Aorta (tissue), 5 donors: ENCODE measurements at regions not wholly inside any gene's neighbourhood (a gene's known extent, or its start where the extent isn't known, plus 50 kb on each side); places are given as distances from the start of the nearest gene placed in this dataset.
"Not testable (repeated sequence)": the region's sequence is repeated elsewhere in the genome, so short reads cannot be mapped to it uniquely, and the experiment has no call there.

Source experiments
- ATAC-seq: fragments of 200-7000 bp; cut with Tn5 transposase; one replicate; pipeline ENCODE4 v1.9.1; 2022; ENCODE audit warnings: moderate library complexity; ENCODE audit not compliant: low FRiP score
- DNase-seq, 2 donors: peaks; one replicate each; pipeline ENCODE4 v3.0.0-alpha.2; 2020
- H3K27ac ChIP-seq, 2 donors: one replicate each; pipeline ENCODE4 v1.5.1; 2013; ENCODE audit warnings: low read length in 2 of 2, mild to moderate bottlenecking in 2 of 2, moderate library complexity in 2 of 2, control low read depth in 1 of 2, inconsistent platforms in 1 of 2, low read depth in 1 of 2
- H3K27me3 ChIP-seq, 2 donors: one replicate each; pipeline ENCODE4 v1.6.1; 2013; ENCODE audit warnings: control low read depth in 1 of 2, low read length in 1 of 2, mild to moderate bottlenecking in 1 of 2, moderate library complexity in 1 of 2; ENCODE audit not compliant: insufficient read depth in 2 of 2, control insufficient read depth in 1 of 2
- H3K36me3 ChIP-seq, 2 donors: one replicate each; pipeline ENCODE4 v1.6.1; 2013; ENCODE audit warnings: control low read depth in 1 of 2, low read length in 1 of 2, mild to moderate bottlenecking in 1 of 2; ENCODE audit not compliant: insufficient read depth in 2 of 2, control insufficient read depth in 1 of 2
- H3K4me1 ChIP-seq, 2 donors: one replicate each; pipeline ENCODE4 v1.6.1; 2013; ENCODE audit warnings: low read length in 2 of 2, control low read depth in 1 of 2, mild to moderate bottlenecking in 1 of 2, moderate library complexity in 1 of 2; ENCODE audit not compliant: insufficient read depth in 2 of 2, control insufficient read depth in 1 of 2
- H3K4me3 ChIP-seq, 2 donors: one replicate each; pipeline ENCODE4 v1.5.1; 2013; ENCODE audit warnings: low read length in 2 of 2, control low read depth in 1 of 2, mild to moderate bottlenecking in 1 of 2
- H3K9me3 ChIP-seq: one replicate; pipeline ENCODE4 v1.6.1; 2013; ENCODE audit warnings: mild to moderate bottlenecking, low read length; ENCODE audit not compliant: control insufficient read depth
- WGBS, 2 donors: extraction: QIAGEN DNeasy Blood & Tissue Kit; methylation state at CpG; one replicate each; pipeline ENCODE4 v1.1.7; 2013; 5-methylcytosine and 5-hydroxymethylcytosine counted together
- intact Hi-C, 2 donors: fragments of 100-400 bp; cut with DNase I; formaldehyde crosslinking; loops; one replicate each; pipeline versions ENCODE4 v1.14.2 to v1.15.0; 2022
- donor health status: healthy with polysubstance abuse.
- donor health status: Bipolar disorder and iron deficiency.
- donor health status: DM: no; HTN: no; CAD: no.
- donor health status: DM: no; HTN: no; CAD: no.
- donor health status: DM: yes; HTN: yes; CAD: no.

DNA sequence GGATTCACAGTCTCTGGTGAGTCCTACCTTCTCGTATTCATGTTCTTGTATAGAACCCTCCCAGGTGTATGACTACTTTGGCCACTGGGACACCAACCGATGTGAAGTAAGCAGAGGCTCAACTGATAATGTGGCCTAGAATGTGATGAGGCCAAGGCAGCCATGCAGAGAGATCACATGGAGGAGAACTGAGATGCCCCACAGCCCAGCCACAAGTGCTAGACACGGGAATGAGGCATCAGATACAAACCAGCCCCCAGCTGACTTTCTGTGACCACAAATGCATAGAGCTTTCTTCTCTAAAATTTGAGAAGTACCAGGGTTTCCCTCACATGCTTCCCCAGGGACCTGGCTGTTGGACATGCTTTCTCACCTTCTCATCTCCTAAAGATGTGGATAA, 375.7 kb downstream of the CCSER2 start:
- no peaks in the 10 kb centered on the region for H3K9me3 ChIP-seq
- ATAC-seq (no peak), DNase-seq (no peak)
- intact Hi-C loops: no loop called here
- H3K4me1 ChIP-seq: no peaks in the 10 kb centered on the region
- no peak overlapping the region for H3K27ac ChIP-seq
- no peaks in the 10 kb centered on the region for H3K27me3 ChIP-seq
- 84 to 86% methylated on average over 3 of the region's 3 CpGs for WGBS, 2 donors
- no peaks in the 10 kb centered on the region for H3K36me3 ChIP-seq
- H3K4me3 ChIP-seq: no peak overlapping the region

DNA sequence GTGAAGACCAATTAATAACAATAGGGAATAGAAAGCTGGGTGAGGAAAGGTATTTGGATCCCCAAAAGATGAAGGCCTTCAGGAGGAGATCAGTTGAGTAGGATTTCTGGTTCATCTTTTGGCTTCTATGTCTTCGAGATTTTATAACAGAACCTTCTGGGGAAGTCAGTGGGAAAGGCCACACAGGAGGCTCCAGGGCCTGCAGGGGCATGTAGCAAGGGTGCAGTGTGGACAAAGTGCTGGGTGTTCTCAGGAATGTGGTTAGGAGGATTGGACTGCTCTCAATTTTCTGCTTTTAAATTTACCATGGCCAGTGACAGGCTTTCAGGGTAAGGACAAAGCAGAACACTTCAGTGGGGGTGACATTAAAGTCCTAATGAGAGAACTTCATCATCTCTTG, 378.0 kb downstream of the CCSER2 start:
- no peaks in the 10 kb centered on the region for H3K4me1 ChIP-seq
- intact Hi-C loops: no loop called here
- H3K27ac ChIP-seq: no peak overlapping the region
- no peaks in the 10 kb centered on the region for H3K27me3 ChIP-seq
- ATAC-seq (no peak), DNase-seq (no peak)
- H3K36me3 ChIP-seq: no peaks in the 10 kb centered on the region
- 57 to 82% methylated on average over 1 of the region's 1 CpG for WGBS, 2 donors
- no peak overlapping the region for H3K4me3 ChIP-seq
- H3K9me3 ChIP-seq: no peaks in the 10 kb centered on the region

DNA sequence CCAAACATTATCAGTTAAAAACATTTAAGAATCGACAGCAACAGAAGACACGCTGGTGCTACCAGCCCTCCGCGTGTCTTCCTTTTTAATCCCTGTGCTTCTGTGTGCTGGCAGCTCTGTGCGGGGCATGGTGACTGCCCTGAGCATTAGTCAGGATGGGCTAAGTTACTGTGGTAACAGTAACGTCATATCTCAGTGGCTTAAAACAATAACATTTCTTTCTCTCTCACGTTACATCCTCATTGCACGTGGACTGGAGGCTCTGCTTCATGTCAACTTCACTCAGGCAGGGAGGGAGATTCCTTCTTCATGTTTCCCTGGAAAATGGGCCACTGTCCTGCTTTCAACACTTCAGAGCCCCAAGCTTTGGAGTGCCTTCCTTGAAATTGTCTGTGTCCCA, 378.5 kb downstream of the CCSER2 start:
- intact Hi-C loops: no loop called here
- H3K36me3 ChIP-seq: no peaks in the 10 kb centered on the region
- DNase-seq: no peak
- no peak for ATAC-seq
- no peak overlapping the region for H3K27ac ChIP-seq
- no peaks in the 10 kb centered on the region for H3K4me1 ChIP-seq
- no peak overlapping the region for H3K4me3 ChIP-seq
- H3K9me3 ChIP-seq: no peaks in the 10 kb centered on the region
- H3K27me3 ChIP-seq: no peaks in the 10 kb centered on the region
- WGBS, 2 donors: 62% methylated on average over 8 of the region's 8 CpGs

DNA sequence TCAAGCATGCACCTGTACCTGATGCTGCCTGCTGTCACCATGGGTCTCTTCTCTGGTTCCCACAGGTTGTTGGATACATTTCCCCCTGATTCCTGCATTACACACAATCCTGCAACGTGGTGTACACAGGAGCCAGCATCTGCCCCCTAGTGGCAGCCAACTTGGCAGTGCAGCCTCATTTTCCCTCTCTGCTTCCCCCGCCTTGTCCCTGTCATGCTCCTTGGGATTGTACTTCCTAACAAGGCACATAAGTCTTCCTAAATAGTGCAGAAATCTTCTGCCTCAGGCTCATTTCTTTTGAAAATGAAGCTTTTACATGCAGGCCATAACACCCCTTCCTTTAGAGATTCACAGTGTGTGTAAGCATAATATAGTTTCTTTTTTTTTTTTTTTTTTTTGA, 387.5 kb downstream of the CCSER2 start:
- Histone ChIP-seq H3K4me1 (no peaks in the 10 kb centered on the region), H3K36me3 (no peaks in the 10 kb centered on the region), H3K4me3 (no peak overlapping the region), H3K27ac (no peak overlapping the region), H3K9me3 (peaks cover 4% of the 10 kb centered on the region), H3K27me3 (peaks cover 0 to 3% of the 10 kb centered on the region in 2 donors)
- WGBS, 2 donors: 32 to 37% methylated on average over 2 of the region's 2 CpGs
- intact Hi-C loops: no loop called here
- ATAC-seq: no peak
- DNase-seq: no peak

DNA sequence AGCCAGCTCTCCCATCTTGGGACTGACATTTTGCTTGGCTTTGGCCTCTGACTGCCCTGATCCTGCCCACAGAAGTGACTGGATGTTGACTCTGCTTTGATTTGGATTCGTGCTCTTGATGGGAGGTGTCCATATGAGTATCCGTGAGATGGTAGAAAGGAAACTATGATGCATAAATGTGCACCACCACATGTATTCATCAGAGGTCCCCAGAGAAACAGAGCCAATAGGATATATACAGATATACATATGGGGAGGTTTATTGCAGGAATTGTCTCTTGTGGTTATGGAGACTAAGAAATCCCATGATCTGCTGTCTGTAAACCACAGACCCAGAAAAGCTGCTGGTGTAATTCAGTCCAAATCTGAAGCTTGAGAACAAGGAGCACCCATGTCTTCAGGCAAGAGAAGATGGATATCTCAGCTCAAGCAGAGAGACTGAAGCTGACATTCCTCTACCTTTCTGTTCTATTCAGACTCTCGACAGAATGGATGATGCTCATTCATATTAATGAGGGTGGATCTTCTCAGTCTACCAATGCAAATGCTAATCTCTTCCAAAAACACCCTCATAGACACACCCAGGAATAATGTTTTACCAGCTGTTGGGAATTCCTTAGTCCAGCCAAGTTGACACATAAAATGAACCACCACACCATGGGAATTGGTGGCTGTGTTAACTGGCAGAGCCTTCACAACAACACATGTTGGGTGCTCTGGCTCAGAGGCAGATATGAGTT, 390.7 kb downstream of the CCSER2 start:
- intact Hi-C loops: no loop called here
- peaks cover 0 to 3% of the 10 kb centered on the region in 2 donors for H3K27me3 ChIP-seq
- H3K4me3 ChIP-seq: no peak overlapping the region
- no peaks in the 10 kb centered on the region for H3K4me1 ChIP-seq
- DNase-seq (no peak), ATAC-seq (no peak)
- no peak overlapping the region for H3K27ac ChIP-seq
- 79 to 83% methylated on average over 3 of the region's 3 CpGs for WGBS, 2 donors
- H3K36me3 ChIP-seq: no peaks in the 10 kb centered on the region
- H3K9me3 ChIP-seq: peaks cover 4% of the 10 kb centered on the region

DNA sequence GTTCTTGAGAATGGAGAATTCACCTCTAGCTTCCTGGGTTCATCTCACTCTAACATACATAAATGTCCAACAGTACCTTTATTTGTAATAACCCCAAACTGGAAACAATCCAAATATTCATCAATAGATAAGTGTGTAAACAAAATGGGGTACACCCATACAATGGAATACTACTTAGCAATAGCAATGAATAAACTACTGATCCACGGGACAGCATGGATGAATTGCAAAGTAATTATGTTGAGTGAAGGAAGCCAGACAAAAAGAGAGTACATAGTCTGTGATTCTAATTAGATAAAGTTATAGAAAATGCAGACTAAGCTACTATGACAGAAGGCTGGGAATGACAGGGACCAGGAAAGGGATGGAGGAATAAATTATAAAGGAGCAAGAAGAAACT, 391.3 kb downstream of the CCSER2 start:
- no peaks in the 10 kb centered on the region for H3K27me3 ChIP-seq
- peaks cover 2% of the 10 kb centered on the region for H3K9me3 ChIP-seq
- WGBS, 2 donors: 86 to 92% methylated on average over 1 of the region's 1 CpG
- no peaks in the 10 kb centered on the region for H3K36me3 ChIP-seq
- intact Hi-C loops: no loop called here
- no peak overlapping the region for H3K27ac ChIP-seq
- DNase-seq (no peak), ATAC-seq (no peak)
- H3K4me1 ChIP-seq: no peaks in the 10 kb centered on the region
- H3K4me3 ChIP-seq: no peak overlapping the region

DNA sequence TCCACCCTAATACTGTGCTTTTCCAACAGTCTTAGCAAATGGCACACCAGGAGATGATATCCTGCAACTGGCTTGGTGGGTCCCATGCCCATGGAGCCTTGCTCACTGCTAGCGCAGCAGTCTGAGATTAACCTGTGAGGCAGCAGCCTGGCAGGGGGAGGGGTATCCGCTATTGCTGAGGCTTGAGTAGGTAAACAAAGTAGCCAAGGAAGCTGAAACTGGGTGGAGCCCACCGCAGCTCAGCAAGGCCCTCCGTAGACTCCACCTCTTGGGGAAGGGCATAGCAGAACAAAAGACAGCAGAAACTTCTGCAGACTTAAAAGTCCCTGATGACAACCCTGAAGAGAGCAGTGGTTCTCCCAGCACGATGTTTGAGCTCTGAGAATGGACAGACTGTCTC, 399.0 kb downstream of the CCSER2 start:
- Histone ChIP-seq H3K9me3 (no peaks in the 10 kb centered on the region), H3K27ac (no peak overlapping the region), H3K4me1 (no peaks in the 10 kb centered on the region), H3K36me3 (no peaks in the 10 kb centered on the region), H3K27me3 (no peaks in the 10 kb centered on the region), H3K4me3 (no peak overlapping the region)
- no peak for DNase-seq
- WGBS, 2 donors: 79 to 85% methylated on average over 5 of the region's 5 CpGs
- ATAC-seq: no peak
- intact Hi-C loops: no loop called here

DNA sequence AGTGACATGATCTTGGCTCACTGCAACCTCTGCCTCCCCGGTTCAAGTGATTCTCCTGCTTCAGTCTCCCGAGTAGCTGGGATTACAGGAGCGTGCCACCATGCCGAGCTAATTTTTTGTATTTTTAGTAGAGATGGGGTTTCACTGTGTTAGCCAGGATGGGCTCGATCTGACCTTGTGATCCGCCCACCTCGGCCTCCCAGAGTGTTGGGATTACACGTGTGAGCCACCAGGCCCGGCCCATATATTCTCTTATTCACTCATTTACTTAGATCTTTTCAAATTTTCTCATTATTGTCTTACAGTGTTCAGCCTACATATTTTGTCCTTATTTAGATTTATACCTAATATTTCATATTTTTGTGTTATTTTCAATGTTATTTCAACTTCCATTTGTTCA, 410.7 kb downstream of the CCSER2 start:
- H3K27ac ChIP-seq, intact Hi-C loops, H3K9me3 ChIP-seq, ATAC-seq, H3K4me1 ChIP-seq, H3K27me3 ChIP-seq, DNase-seq, H3K36me3 ChIP-seq, H3K4me3 ChIP-seq: not testable (repeated sequence)
- WGBS, 2 donors: 70 to 74% methylated on average over 9 of the region's 9 CpGs

DNA sequence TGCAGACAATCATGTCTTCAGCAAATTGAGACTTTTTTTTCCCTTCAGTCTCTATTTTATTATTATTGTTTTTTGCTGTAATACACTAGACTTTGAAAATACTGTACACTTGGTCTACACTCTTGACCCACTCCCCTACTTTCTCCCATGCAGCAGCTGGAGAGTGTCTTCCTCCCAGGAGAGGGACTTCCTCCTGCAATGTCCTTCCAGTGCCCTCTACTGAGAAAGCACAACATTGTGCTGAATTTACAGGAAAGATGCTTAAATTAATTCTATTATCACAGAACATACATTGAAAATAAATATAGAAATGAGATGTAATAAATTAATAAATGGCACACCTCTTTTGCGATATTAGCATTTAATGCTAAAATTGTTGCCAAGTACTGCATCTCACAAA, 411.3 kb downstream of the CCSER2 start:
- WGBS, 2 donors: 98 to 100% methylated on average over 1 of the region's 1 CpG
- Histone ChIP-seq H3K27ac (no peak overlapping the region), H3K27me3 (no peaks in the 10 kb centered on the region), H3K4me3 (no peak overlapping the region), H3K4me1 (no peaks in the 10 kb centered on the region), H3K9me3 (no peaks in the 10 kb centered on the region), H3K36me3 (no peaks in the 10 kb centered on the region)
- intact Hi-C loops: no loop called here
- no peak for DNase-seq
- ATAC-seq: no peak
